Keratinocyte (primary cell): ENCODE measurements at regions not wholly inside any gene's neighbourhood (a gene's known extent, or its start where the extent isn't known, plus 50 kb on each side); places are given as distances from the start of the nearest gene placed in this dataset.

ENCODE experiments used
- DNase-seq: peaks from one replicate; pipeline ENCODE4 v3.0.0-alpha.2; 2011; ENCODE audit warnings: low read depth, missing footprints, low spot score
- FAIRE-seq: peaks from 2 replicates; lab custom pipeline; 2011; peaks lifted over from hg19 to GRCh38; lab: Jason Lieb, UNC
- H2AFZ ChIP-seq: 2 replicates; pipeline ENCODE4 v1.6.0; 2012; ENCODE audit warnings: low read length, control low read depth, inconsistent platforms; ENCODE audit not compliant: control insufficient read depth
- H3K27ac ChIP-seq: 2 replicates; pipeline ENCODE4 v1.5.1; 2011; ENCODE audit warnings: low read length; ENCODE audit not compliant: control insufficient read depth, insufficient read depth
- H3K27me3 ChIP-seq: 3 replicates; pipeline ENCODE4 v1.6.0; 2011; ENCODE audit warnings: low read length; ENCODE audit not compliant: control insufficient read depth, insufficient read depth; ENCODE audit errors: extremely low read depth
- H3K36me3 ChIP-seq, 2 experiments: 2 replicates in 1 of 2; 3 replicates in 1 of 2; pipeline ENCODE4 v1.5.1; 2011; ENCODE audit warnings: low read length in 2 of 2, mild to moderate bottlenecking in 1 of 2; ENCODE audit not compliant: control insufficient read depth in 2 of 2, insufficient read depth in 2 of 2; ENCODE audit errors: extremely low read depth in 1 of 2
- H3K4me1 ChIP-seq: 3 replicates; pipeline ENCODE4 v1.5.1; 2011; ENCODE audit warnings: low read length; ENCODE audit not compliant: control insufficient read depth, insufficient read depth; ENCODE audit errors: extremely low read depth
- H3K4me2 ChIP-seq: 3 replicates; pipeline ENCODE4 v1.6.0; 2011; ENCODE audit warnings: low read depth, low read length; ENCODE audit not compliant: control insufficient read depth, insufficient read depth; ENCODE audit errors: extremely low read depth
- H3K4me3 ChIP-seq, 3 experiments: fragments of 200-600 bp in 1 of 3; sonication (generic) in 1 of 3; 2 replicates in 2 of 3; 3 replicates in 1 of 3; pipeline ENCODE4 v1.5.1; 2011 to 2016; ENCODE audit warnings: low read length in 3 of 3, mild to moderate bottlenecking in 3 of 3, control low read depth in 2 of 3, inconsistent platforms in 1 of 3, low read depth in 1 of 3, mixed read lengths in 1 of 3, mixed run types in 1 of 3, moderate library complexity in 1 of 3; ENCODE audit not compliant: control insufficient read depth in 2 of 3, insufficient read depth in 2 of 3; ENCODE audit errors: extremely low read depth in 1 of 3
- H3K79me2 ChIP-seq: 2 replicates; pipeline ENCODE4 v1.6.0; 2012; ENCODE audit warnings: low read length; ENCODE audit not compliant: control insufficient read depth, insufficient read depth
- H3K9ac ChIP-seq: 3 replicates; pipeline ENCODE4 v1.6.0; 2011; ENCODE audit warnings: low read length; ENCODE audit not compliant: control insufficient read depth, insufficient read depth; ENCODE audit errors: extremely low read depth
- H3K9me1 ChIP-seq: 3 replicates; pipeline ENCODE4 v1.6.0; 2011; ENCODE audit warnings: low read length; ENCODE audit not compliant: control insufficient read depth, insufficient read depth; ENCODE audit errors: extremely low read depth
- H3K9me3 ChIP-seq: 2 replicates; pipeline ENCODE4 v1.5.1; 2012; ENCODE audit warnings: low read depth, low read length; ENCODE audit not compliant: control insufficient read depth
- H4K20me1 ChIP-seq: 3 replicates; pipeline ENCODE4 v1.6.0; 2011; ENCODE audit warnings: low read length; ENCODE audit not compliant: control insufficient read depth, insufficient read depth; ENCODE audit errors: extremely low read depth
- EZH2 ChIP-seq: IDR thresholded peaks from one replicate; pipeline ENCODE4 v1.6.1; 2012; ENCODE audit warnings: inconsistent platforms, mild to moderate bottlenecking, low read length, moderate library complexity
- dilution Hi-C: fragments of 300-500 bp; cut with MboI; formaldehyde crosslinking; loops from one replicate; pipeline ENCODE4 v1.7.0; 2020; ENCODE audit warnings: low sequenced_read_pairs; ENCODE audit not compliant: extremely low pct_ligation_motif_present
- TF ChIP-seq, protein P1 (sequence below), 3 experiments: IDR thresholded peaks in 1 of 3; conservative IDR thresholded peaks in 1 of 3; optimal IDR thresholded peaks in 1 of 3; 2 replicates in 2 of 3; 3 replicates in 1 of 3; pipeline versions ENCODE3 to v1.5.1; 2011; ENCODE audit warnings: low read length in 3 of 3, mild to moderate bottlenecking in 3 of 3, moderate library complexity in 2 of 3, control low read depth in 1 of 3, inconsistent platforms in 1 of 3; ENCODE audit not compliant: insufficient read depth in 2 of 3; ENCODE audit errors: extremely low read depth in 1 of 3

DNA sequence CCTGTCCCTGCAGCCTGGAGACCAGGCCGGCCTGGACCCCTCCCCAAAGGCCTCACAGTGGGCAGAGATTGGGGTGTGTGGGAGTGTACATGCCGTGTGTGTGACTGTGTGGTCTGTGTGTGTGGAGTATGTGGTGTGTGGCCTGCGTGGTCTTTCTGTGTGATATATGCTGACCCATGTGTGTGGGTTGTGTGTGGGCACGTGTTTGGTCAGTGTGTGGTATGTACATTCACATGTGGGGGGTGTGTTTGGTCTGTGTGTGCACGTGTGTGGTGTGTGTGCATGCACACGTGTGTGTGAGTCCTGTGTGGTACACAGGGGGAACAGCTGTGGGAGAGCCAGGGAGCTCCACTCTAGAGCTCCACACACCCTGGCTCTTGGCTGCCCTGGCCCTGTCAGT, 1185.1 kb downstream of the BRD1 start:
- Histone ChIP-seq H3K9ac (no peak overlapping the region), H2AFZ (no peak overlapping the region), H4K20me1 (no peaks in the 10 kb centered on the region), H3K36me3 (no peaks in the 10 kb centered on the region), H3K4me3 (no peak overlapping the region), H3K27me3 (no peaks in the 10 kb centered on the region), H3K4me1 (no peaks in the 10 kb centered on the region), H3K4me2 (no peak overlapping the region), H3K9me3 (peaks cover 22% of the 10 kb centered on the region), H3K9me1 (no peaks in the 10 kb centered on the region), H3K79me2 (no peaks in the 10 kb centered on the region), H3K27ac (no peak overlapping the region)
- TF ChIP-seq, protein P1, sequence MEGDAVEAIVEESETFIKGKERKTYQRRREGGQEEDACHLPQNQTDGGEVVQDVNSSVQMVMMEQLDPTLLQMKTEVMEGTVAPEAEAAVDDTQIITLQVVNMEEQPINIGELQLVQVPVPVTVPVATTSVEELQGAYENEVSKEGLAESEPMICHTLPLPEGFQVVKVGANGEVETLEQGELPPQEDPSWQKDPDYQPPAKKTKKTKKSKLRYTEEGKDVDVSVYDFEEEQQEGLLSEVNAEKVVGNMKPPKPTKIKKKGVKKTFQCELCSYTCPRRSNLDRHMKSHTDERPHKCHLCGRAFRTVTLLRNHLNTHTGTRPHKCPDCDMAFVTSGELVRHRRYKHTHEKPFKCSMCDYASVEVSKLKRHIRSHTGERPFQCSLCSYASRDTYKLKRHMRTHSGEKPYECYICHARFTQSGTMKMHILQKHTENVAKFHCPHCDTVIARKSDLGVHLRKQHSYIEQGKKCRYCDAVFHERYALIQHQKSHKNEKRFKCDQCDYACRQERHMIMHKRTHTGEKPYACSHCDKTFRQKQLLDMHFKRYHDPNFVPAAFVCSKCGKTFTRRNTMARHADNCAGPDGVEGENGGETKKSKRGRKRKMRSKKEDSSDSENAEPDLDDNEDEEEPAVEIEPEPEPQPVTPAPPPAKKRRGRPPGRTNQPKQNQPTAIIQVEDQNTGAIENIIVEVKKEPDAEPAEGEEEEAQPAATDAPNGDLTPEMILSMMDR (optimal IDR thresholded peaks at IDR 0.05 in 1 of 3, IDR thresholded peaks at IDR 0.05 in 1 of 3, conservative IDR thresholded peaks at IDR 0.05 in 1 of 3; ENCODE audit: extremely low read depth in 1 of 3, insufficient read depth in 2 of 3, low read length in 3 of 3) = no peak
- no peak for TF ChIP-seq EZH2
- FAIRE-seq (no peak), DNase-seq (no peak)
- dilution Hi-C loops = no loop called here

DNA sequence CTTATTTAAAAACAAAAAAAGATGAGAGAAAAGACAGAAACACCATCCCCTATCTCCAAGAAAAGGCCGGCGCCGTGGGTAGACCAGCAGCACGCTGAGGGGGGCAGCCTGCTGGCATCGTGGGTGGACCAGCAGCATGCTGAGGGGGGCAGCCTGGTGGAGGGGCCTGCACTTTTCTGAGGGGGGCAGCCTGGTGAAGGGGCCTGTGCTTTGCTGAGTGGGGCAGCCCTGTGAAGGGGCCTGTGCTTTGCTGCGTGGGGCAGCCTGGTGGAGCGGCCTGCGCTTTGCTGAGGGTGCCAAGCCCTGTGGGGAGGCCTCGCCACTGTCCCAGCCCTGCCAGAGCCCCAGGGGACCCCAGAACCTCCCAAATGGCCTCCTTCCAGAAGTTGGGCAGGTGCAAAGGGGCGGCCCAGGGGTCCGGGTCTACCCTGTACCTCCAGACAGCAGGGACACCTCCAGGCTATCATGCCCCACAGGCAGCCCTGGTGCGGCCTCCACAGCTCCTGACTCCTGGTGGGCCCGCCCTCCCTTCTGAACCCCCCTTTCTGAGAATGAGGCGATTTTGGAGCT, 1185.7 kb downstream of the BRD1 start:
- Histone ChIP-seq H3K4me3 (no peak overlapping the region), H3K9ac (no peak overlapping the region), H3K4me1 (no peaks in the 10 kb centered on the region), H2AFZ (no peak overlapping the region), H3K27ac (no peak overlapping the region), H3K9me1 (no peaks in the 10 kb centered on the region), H3K9me3 (peaks cover 25% of the 10 kb centered on the region), H3K4me2 (no peak overlapping the region), H3K27me3 (no peaks in the 10 kb centered on the region), H3K36me3 (no peaks in the 10 kb centered on the region), H3K79me2 (no peaks in the 10 kb centered on the region), H4K20me1 (no peaks in the 10 kb centered on the region)
- dilution Hi-C loops = no loop called here
- DNase-seq (no peak), FAIRE-seq (no peak)
- TF ChIP-seq, protein P1 (optimal IDR thresholded peaks at IDR 0.05 in 1 of 3, IDR thresholded peaks at IDR 0.05 in 1 of 3, conservative IDR thresholded peaks at IDR 0.05 in 1 of 3; ENCODE audit: extremely low read depth in 1 of 3, insufficient read depth in 2 of 3, low read length in 3 of 3) = no peak
- TF ChIP-seq EZH2 = no peak
